H1 (cell line): ENCODE measurements at regions not wholly inside any gene's neighbourhood (a gene's known extent, or its start where the extent isn't known, plus 50 kb on each side); places are given as distances from the start of the nearest gene placed in this dataset.

Experiments
- CTCF ChIA-PET: fragments of 300-600 bp; sonication (Branson Sonifier 250); formaldehyde crosslinking; loops from one replicate; lab custom pipeline; 2021; ENCODE audit not compliant: partially characterized antibody; lab: Charles Lee
- POLR2A ChIA-PET: fragments of 300-600 bp; sonication (Branson Sonifier 250); formaldehyde crosslinking; loops from one replicate; lab custom pipeline; 2021; ENCODE audit warnings: inconsistent platforms; ENCODE audit not compliant: partially characterized antibody; lab: Charles Lee
- DNase-seq, 2 experiments: peaks; one replicate each; pipeline versions ENCODE4 v3.0.0 to v3.0.0-alpha.2; 2010 to 2022; ENCODE audit warnings: low spot score in 2 of 2, low read depth in 1 of 2, mixed read lengths in 1 of 2
- FAIRE-seq: peaks from 2 replicates; lab custom pipeline; 2011; peaks lifted over from hg19 to GRCh38; lab: Jason Lieb, UNC
- H2AFZ ChIP-seq: 2 replicates; pipeline ENCODE4 v1.8.1; 2012; ENCODE audit warnings: low read length, inconsistent platforms
- H2AK5ac ChIP-seq: 2 replicates; pipeline ENCODE4 v1.6.1; 2013; ENCODE audit warnings: low read depth, low read length
- H2BK120ac ChIP-seq: replicated peaks from 2 replicates; pipeline ENCODE3; 2013; ENCODE audit warnings: low read depth, low read length, inconsistent platforms
- H2BK12ac ChIP-seq: 2 replicates; pipeline ENCODE4 v1.6.1; 2013; ENCODE audit warnings: low read depth, low read length
- H2BK15ac ChIP-seq: 2 replicates; pipeline ENCODE4 v1.6.1; 2013; ENCODE audit warnings: low read length
- H2BK20ac ChIP-seq: 2 replicates; pipeline ENCODE4 v1.6.1; 2013; ENCODE audit warnings: low read length
- H2BK5ac ChIP-seq: 2 replicates; pipeline ENCODE4 v1.6.1; 2013; ENCODE audit warnings: low read depth, low read length
- H3K14ac ChIP-seq: 2 replicates; pipeline ENCODE4 v1.6.1; 2013; ENCODE audit warnings: inconsistent platforms; ENCODE audit not compliant: insufficient read length
- H3K18ac ChIP-seq: 2 replicates; pipeline ENCODE4 v1.6.1; 2013; ENCODE audit warnings: low read length; ENCODE audit errors: extremely low read depth
- H3K23ac ChIP-seq: 2 replicates; pipeline ENCODE4 v1.6.1; 2013; ENCODE audit warnings: inconsistent platforms; ENCODE audit not compliant: insufficient read length
- H3K23me2 ChIP-seq: 2 replicates; pipeline ENCODE4 v1.6.1; 2013; ENCODE audit warnings: low read depth, low read length
- H3K27ac ChIP-seq: 2 replicates; pipeline ENCODE4 v1.6.1; 2011; ENCODE audit warnings: low read depth, low read length, inconsistent platforms
- H3K27me3 ChIP-seq, 4 experiments: replicated peaks in 1 of 4; 1 replicate in 1 of 4; 2 replicates in 3 of 4; pipeline versions ENCODE4 v1.6.1 to v1.8.1; 2011 to 2013; ENCODE audit warnings: low read length in 3 of 4, mild to moderate bottlenecking in 3 of 4, inconsistent platforms in 2 of 4, mixed read lengths in 2 of 4, moderate library complexity in 1 of 4; ENCODE audit not compliant: control insufficient read depth in 3 of 4, insufficient read depth in 3 of 4; ENCODE audit errors: extremely low read depth in 1 of 4
- H3K36me3 ChIP-seq, 4 experiments: 2 replicates each; pipeline versions ENCODE4 v1.6.1 to v1.8.1; 2011 to 2013; ENCODE audit warnings: mild to moderate bottlenecking in 4 of 4, low read length in 3 of 4, moderate library complexity in 2 of 4, control low read depth in 1 of 4, inconsistent platforms in 1 of 4; ENCODE audit not compliant: insufficient read depth in 4 of 4, control insufficient read depth in 2 of 4
- H3K4ac ChIP-seq: replicated peaks from 2 replicates; pipeline ENCODE3; 2013; ENCODE audit warnings: low read length, low read depth, mixed read lengths, inconsistent platforms; ENCODE audit not compliant: insufficient read length
- H3K4me1 ChIP-seq, 4 experiments: replicated peaks in 1 of 4; 1 replicate in 1 of 4; 2 replicates in 3 of 4; pipeline versions ENCODE4 v1.6.1 to v1.8.1; 2011 to 2013; ENCODE audit warnings: low read length in 3 of 4, inconsistent platforms in 2 of 4, mixed read lengths in 1 of 4; ENCODE audit not compliant: insufficient read depth in 4 of 4, control insufficient read depth in 3 of 4
- H3K4me2 ChIP-seq, 2 experiments: 2 replicates each; pipeline versions ENCODE4 v1.6.1 to v1.8.1; 2011 to 2013; ENCODE audit warnings: low read depth in 2 of 2, low read length in 2 of 2, control low read depth in 1 of 2, inconsistent platforms in 1 of 2, mild to moderate bottlenecking in 1 of 2; ENCODE audit not compliant: insufficient read depth in 1 of 2
- H3K4me3 ChIP-seq, 4 experiments: fragments of 200-600, 300-600 bp in 1 of 4; sonication (generic), shearing (Covaris generic), sonication (Bioruptor Twin) in 1 of 4; 2 replicates each; pipeline versions ENCODE4 v1.5.1 to v1.8.1; 2011 to 2016; ENCODE audit warnings: low read length in 4 of 4, low read depth in 3 of 4, control low read depth in 2 of 4, inconsistent platforms in 2 of 4, mild to moderate bottlenecking in 2 of 4, mixed read lengths in 1 of 4, moderate library complexity in 1 of 4; ENCODE audit not compliant: insufficient read depth in 2 of 4; ENCODE audit errors: extremely low read depth in 1 of 4
- H3K56ac ChIP-seq: replicated peaks from 2 replicates; pipeline ENCODE3; 2013; ENCODE audit warnings: low read depth, mild to moderate bottlenecking, mixed read lengths, low read length, inconsistent platforms; ENCODE audit not compliant: insufficient read length
- H3K79me1 ChIP-seq: 2 replicates; pipeline ENCODE4 v1.6.1; 2013; ENCODE audit warnings: low read depth, low read length, control low read depth
- H3K79me2 ChIP-seq, 2 experiments: 2 replicates each; pipeline versions ENCODE4 v1.6.1 to v1.8.1; 2012 to 2013; ENCODE audit warnings: low read length in 2 of 2, mild to moderate bottlenecking in 2 of 2, inconsistent platforms in 1 of 2; ENCODE audit not compliant: insufficient read depth in 2 of 2, control insufficient read depth in 1 of 2
- H3K9ac ChIP-seq, 4 experiments: replicated peaks in 1 of 4; 1 replicate in 1 of 4; 2 replicates in 3 of 4; pipeline versions ENCODE4 v1.6.1 to v1.8.1; 2011 to 2013; ENCODE audit warnings: low read depth in 3 of 4, low read length in 3 of 4, control low read depth in 2 of 4, mild to moderate bottlenecking in 2 of 4, moderate library complexity in 2 of 4, inconsistent platforms in 1 of 4; ENCODE audit errors: extremely low read depth in 1 of 4
- H3K9me3 ChIP-seq, 2 experiments: 2 replicates each; pipeline versions ENCODE4 v1.6.1 to v1.8.1; 2012 to 2013; ENCODE audit warnings: mild to moderate bottlenecking in 2 of 2, moderate library complexity in 2 of 2, control low read depth in 1 of 2, inconsistent platforms in 1 of 2, low read depth in 1 of 2, low read length in 1 of 2, mixed read lengths in 1 of 2; ENCODE audit not compliant: insufficient read depth in 2 of 2
- H4K20me1 ChIP-seq, 2 experiments: replicated peaks in 1 of 2; 2 replicates each; pipeline versions ENCODE3 to v1.8.1; 2011 to 2013; ENCODE audit warnings: inconsistent platforms in 2 of 2, low read length in 2 of 2, mild to moderate bottlenecking in 1 of 2; ENCODE audit not compliant: insufficient read depth in 2 of 2, control insufficient read depth in 1 of 2
- H4K5ac ChIP-seq: 2 replicates; pipeline ENCODE4 v1.6.1; 2013; ENCODE audit warnings: low read length, low read depth, mixed read lengths, inconsistent platforms; ENCODE audit not compliant: insufficient read length
- H4K8ac ChIP-seq: 2 replicates; pipeline ENCODE4 v1.8.0; 2013; ENCODE audit warnings: mild to moderate bottlenecking, moderate library complexity, low read length, inconsistent platforms; ENCODE audit not compliant: insufficient read depth; ENCODE audit errors: extremely low read depth
- H4K91ac ChIP-seq: replicated peaks from 2 replicates; pipeline ENCODE3; 2013; ENCODE audit warnings: low read length, mixed read lengths, inconsistent platforms; ENCODE audit not compliant: insufficient read length
- CTBP2 ChIP-seq: IDR thresholded peaks from 2 replicates; pipeline ENCODE4 v1.7.0; 2011; ENCODE audit warnings: borderline replicate concordance, mild to moderate bottlenecking, moderate library complexity, mixed read lengths, low read length; ENCODE audit not compliant: insufficient read depth, insufficient read length
- RAD21 ChIP-seq, 2 experiments: IDR thresholded peaks in 1 of 2; conservative IDR thresholded peaks in 1 of 2; 2 replicates each; pipeline ENCODE4 v1.6.1; 2011; ENCODE audit warnings: low read depth in 2 of 2, low read length in 2 of 2, improper control_type of control experiment in 1 of 2, inconsistent platforms in 1 of 2, mild to moderate bottlenecking in 1 of 2, moderate library complexity in 1 of 2
- SIX5 ChIP-seq: IDR thresholded peaks from 2 replicates; pipeline ENCODE4 v1.6.1; 2011; ENCODE audit warnings: mild to moderate bottlenecking, low read depth, low read length
- TCF12 ChIP-seq: IDR thresholded peaks from 2 replicates; pipeline ENCODE4 v1.6.1; 2011; ENCODE audit warnings: low read depth, mild to moderate bottlenecking, low read length
- TEAD4 ChIP-seq: IDR thresholded peaks from 2 replicates; pipeline ENCODE4 v1.6.1; 2012; ENCODE audit warnings: low read depth, low read length, inconsistent platforms, mixed read lengths
- WGBS, 2 experiments: shearing (Covaris generic) in 1 of 2; methylation state at CpG; one replicate each; pipeline versions ENCODE4 v1.1.6 to v1.1.7; 2013 to 2015; ENCODE audit warnings: low lambda C conversion rate in 2 of 2, mixed read lengths in 2 of 2, inconsistent platforms in 1 of 2, low coverage in 1 of 2, missing lambda C conversion rate in 1 of 2; ENCODE audit not compliant: insufficient replicate concordance in 2 of 2, insufficient coverage in 1 of 2, insufficient read length in 1 of 2; ENCODE audit errors: extremely low coverage in 1 of 2, missing lambda C conversion rate in 1 of 2; 5-methylcytosine and 5-hydroxymethylcytosine counted together

GRCh38 chr12:98341732-98342131 lies 173.7 kb upstream of the TMPO start:
- 84% methylated on average over 3 of the region's 3 CpGs; no CpG with 5 or more reads in 1 of the 2 experiments for WGBS, 2 experiments
- no peak for TF ChIP-seq CTBP2
- no peak for TF ChIP-seq TEAD4
- TF ChIP-seq SIX5 = no peak
- no peak for TF ChIP-seq RAD21 (IDR thresholded peaks at IDR 0.05 in 1 of 2, conservative IDR thresholded peaks at IDR 0.05 in 1 of 2; ENCODE audit: low read depth in 2 of 2, low read length in 2 of 2)
- no peak for TF ChIP-seq TCF12
- TF ChIP-seq, all 59 proteins: peak for 0
- H2AFZ ChIP-seq = no peak overlapping the region

More at GRCh38 chr12:98341732-98342131, 173.7 kb upstream of the TMPO start:
- Histone ChIP-seq H3K79me1 (no peaks in the 10 kb centered on the region), H3K4ac (no peak overlapping the region), H4K91ac (no peak overlapping the region), H3K4me3 (no peak overlapping the region), H2BK12ac (no peak overlapping the region), H3K4me2 (no peak overlapping the region), H3K56ac (no peak overlapping the region), H3K79me2 (no peaks in the 10 kb centered on the region), H3K23me2 (no peaks in the 10 kb centered on the region), H3K27ac (no peak overlapping the region), H3K23ac (no peak overlapping the region), H3K14ac (no peak overlapping the region), H3K9me3 (no peaks in the 10 kb centered on the region), H4K8ac (no peak overlapping the region), H2BK20ac (no peak overlapping the region), H3K36me3 (no peaks in the 10 kb centered on the region), H3K4me1 (peaks cover 2 to 7% (median 4%) of the 10 kb centered on the region in 4 experiments; a peak in 4 of 7 replicates), H3K9ac (no peak overlapping the region), H2AK5ac (no peak overlapping the region), H4K20me1 (no peaks in the 10 kb centered on the region), H3K27me3 (no peaks in the 10 kb centered on the region), H4K5ac (no peak overlapping the region), H2BK5ac (no peak overlapping the region), H2BK15ac (no peak overlapping the region), H2BK120ac (no peak overlapping the region), H3K18ac (no peak overlapping the region)
- DNase-seq (no peak), FAIRE-seq (no peak)
- CTCF ChIA-PET = interaction anchor here (1.1 to 2.0 kb wide), 2 partner anchors 29 to 374 kb away, joined by 3 to 8 read pairs; no protein-coding TSS in a partner anchor
- POLR2A ChIA-PET = no interaction called here
